HepG2 (cell line): ENCODE measurements at regions not wholly inside any gene's neighbourhood (a gene's known extent, or its start where the extent isn't known, plus 50 kb on each side); places are given as distances from the start of the nearest gene placed in this dataset.

ENCODE experiments used
- ATAC-seq: fragments of 200-7000 bp; cut with Tn5 transposase; 3 replicates; pipeline ENCODE4 v1.9.1; 2020; ENCODE audit warnings: mild to moderate bottlenecking, moderate library complexity
- BruUV-seq: library from RNA; stranded (reverse); fragments of 400-500 nt; replicated peaks from 2 replicates; lab custom pipeline; 2021; lab: Mats Ljungman, UMichigan
- CTCF ChIA-PET: fragments of 300-600 bp; formaldehyde crosslinking; extraction: SDS; loops from one replicate; lab custom pipeline; 2021; ENCODE audit warnings: low total read pairs, inconsistent platforms, low intra/inter-chr PET ratio; lab: Yijun Ruan, JAX
- POLR2A ChIA-PET: fragments of 350-600 bp; sonication (Branson Sonifier 250); formaldehyde crosslinking; loops from one replicate; lab custom pipeline; 2020; ENCODE audit warnings: antibody characterized with exemption, inconsistent platforms; lab: Yijun Ruan, JAX
- DNase-seq: peaks from one replicate; pipeline ENCODE4 v3.0.0-alpha.2; 2015; ENCODE audit warnings: low spot score
- FAIRE-seq: peaks from 3 replicates; lab custom pipeline; 2011; peaks lifted over from hg19 to GRCh38; lab: Jason Lieb, UNC
- H2AFZ ChIP-seq: one replicate; pipeline ENCODE4 v1.6.1; 2011; ENCODE audit warnings: low read length, inconsistent platforms
- H3K27ac ChIP-seq: fragments of 300-600 bp; 3 replicates; pipeline ENCODE4 v1.8.0; 2011; ENCODE audit warnings: mixed run types, mild to moderate bottlenecking, mixed read lengths, low read length, inconsistent platforms; ENCODE audit not compliant: insufficient read depth; ENCODE audit errors: extremely low read length
- H3K27me3 ChIP-seq, 2 experiments: fragments of 200-600 bp in 1 of 2; 2 replicates in 1 of 2; 3 replicates in 1 of 2; pipeline versions ENCODE4 v1.6.0 to v1.8.0; 2011; ENCODE audit warnings: low read length in 2 of 2, mild to moderate bottlenecking in 2 of 2, moderate library complexity in 2 of 2, inconsistent platforms in 1 of 2; ENCODE audit not compliant: insufficient read depth in 2 of 2, control insufficient read depth in 1 of 2
- H3K36me3 ChIP-seq, 2 experiments: fragments of 200-600 bp in 1 of 2; replicated peaks in 1 of 2; 2 replicates in 1 of 2; 3 replicates in 1 of 2; pipeline versions ENCODE4 v1.5.1 to v1.8.0; 2011; ENCODE audit warnings: low read length in 2 of 2, inconsistent platforms in 1 of 2; ENCODE audit not compliant: insufficient read depth in 2 of 2, control insufficient read depth in 1 of 2
- H3K4me1 ChIP-seq: 2 replicates; pipeline ENCODE4 v1.5.1; 2012; ENCODE audit warnings: low read length, inconsistent platforms; ENCODE audit not compliant: insufficient read depth
- H3K4me2 ChIP-seq: 2 replicates; pipeline ENCODE4 v1.6.0; 2011; ENCODE audit warnings: low read depth, low read length, inconsistent platforms
- H3K4me3 ChIP-seq, 3 experiments: fragments of 200-600 bp in 1 of 3; sonication (generic), shearing (Covaris generic) in 1 of 3; replicated peaks in 1 of 3; 2 replicates each; pipeline ENCODE4 v1.5.1; 2011 to 2016; ENCODE audit warnings: low read length in 3 of 3, inconsistent platforms in 2 of 3, low read depth in 2 of 3, mild to moderate bottlenecking in 2 of 3, control low read depth in 1 of 3, mixed read lengths in 1 of 3; ENCODE audit not compliant: insufficient read depth in 1 of 3
- H3K79me2 ChIP-seq: one replicate; pipeline ENCODE4 v1.6.1; 2011; ENCODE audit warnings: low read length, inconsistent platforms; ENCODE audit not compliant: insufficient read depth
- H3K9ac ChIP-seq: 2 replicates; pipeline ENCODE4 v1.6.0; 2011; ENCODE audit warnings: mild to moderate bottlenecking, low read depth, low read length, inconsistent platforms; ENCODE audit not compliant: insufficient read depth
- H3K9me3 ChIP-seq: 2 replicates; pipeline ENCODE4 v1.5.1; 2012; ENCODE audit warnings: mild to moderate bottlenecking, low read length
- H4K20me1 ChIP-seq: 2 replicates; pipeline ENCODE4 v1.6.0; 2011; ENCODE audit warnings: inconsistent platforms, mild to moderate bottlenecking, low read length, moderate library complexity; ENCODE audit not compliant: insufficient read depth
- HNRNPUL1 ChIP-seq: fragments of 200-400 bp; formaldehyde crosslinking; IDR thresholded peaks from 2 replicates; pipeline ENCODE4 v1.6.1; 2017; ENCODE audit warnings: low read depth, mild to moderate bottlenecking, low read length, moderate library complexity
- PAWR ChIP-seq: sonication (generic); formaldehyde crosslinking; IDR thresholded peaks from 2 replicates; pipeline ENCODE4 v1.4.0; 2020; ENCODE audit warnings: missing genetic modification reagents, mild to moderate bottlenecking, borderline replicate concordance
- REST ChIP-seq, 2 experiments: IDR thresholded peaks; 2 replicates each; pipeline ENCODE4 v1.6.1; 2011 to 2012; ENCODE audit warnings: low read length in 2 of 2, borderline replicate concordance in 1 of 2, low read depth in 1 of 2, mild to moderate bottlenecking in 1 of 2, moderate library complexity in 1 of 2
- SRSF9 ChIP-seq: fragments of 200-400 bp; formaldehyde crosslinking; IDR thresholded peaks from 2 replicates; pipeline ENCODE4 v1.6.1; 2018; ENCODE audit warnings: borderline replicate concordance, mild to moderate bottlenecking, low read depth, low read length; ENCODE audit not compliant: insufficient read depth, poor library complexity, severe bottlenecking
- ZBTB42 ChIP-seq: sonication (generic); formaldehyde crosslinking; IDR thresholded peaks from 2 replicates; pipeline ENCODE4 v1.5.0; 2020; ENCODE audit warnings: mild to moderate bottlenecking, missing genetic modification reagents
- ZBTB7B ChIP-seq: sonication (generic); formaldehyde crosslinking; IDR thresholded peaks from 2 replicates; pipeline ENCODE4 v1.4.0; 2020; ENCODE audit warnings: missing genetic modification reagents
- ZMYM3 ChIP-seq: sonication (generic); formaldehyde crosslinking; IDR thresholded peaks from 2 replicates; pipeline ENCODE4 v1.5.1; 2020; ENCODE audit warnings: mild to moderate bottlenecking, missing genetic modification reagents
- ZNF572 ChIP-seq: sonication (generic); formaldehyde crosslinking; IDR thresholded peaks from 2 replicates; pipeline ENCODE4 v1.5.1; 2020; ENCODE audit warnings: mild to moderate bottlenecking, missing genetic modification reagents
- ZNF660 ChIP-seq: sonication (generic); formaldehyde crosslinking; IDR thresholded peaks from 2 replicates; pipeline ENCODE4 v1.5.1; 2020; ENCODE audit warnings: mild to moderate bottlenecking, low read depth, missing genetic modification reagents, borderline replicate concordance
- ZNF782 ChIP-seq: sonication (generic); formaldehyde crosslinking; IDR thresholded peaks from 2 replicates; pipeline ENCODE4 v1.4.0; 2020; ENCODE audit warnings: missing genetic modification reagents, mild to moderate bottlenecking, borderline replicate concordance
- WGBS: methylation state at CpG from one replicate; pipeline ENCODE4 v1.1.6; 2017; ENCODE audit warnings: low lambda C conversion rate; 5-methylcytosine and 5-hydroxymethylcytosine counted together
- in situ Hi-C: cut with HindIII; loops from 2 replicates; pipeline ENCODE4 v1.10.0; 2017; ENCODE audit warnings: low pct_unique_long_range_greater_than_20kb; ENCODE audit not compliant: extremely low pct_ligation_motif_present
- intact Hi-C: fragments of 100-400 bp; cut with micrococcal nuclease; formaldehyde crosslinking; loops from one replicate; pipeline ENCODE4 v1.10.0; 2022; ENCODE audit not compliant: unreplicated experiment
- TF ChIP-seq, protein P1 (sequence below): sonication (generic); formaldehyde crosslinking; IDR thresholded peaks from 2 replicates; pipeline ENCODE4 v1.5.0; 2020; ENCODE audit warnings: missing genetic modification reagents
- TF ChIP-seq, protein P2 (sequence below): sonication (generic); formaldehyde crosslinking; IDR thresholded peaks from 2 replicates; pipeline ENCODE4 v1.8.0; 2022; ENCODE audit warnings: mild to moderate bottlenecking, missing genetic modification reagents, moderate library complexity

- peaks cover 6% of the 10 kb centered on the region; the same call in 1 of the 2 replicates for H3K4me1 ChIP-seq
- no peaks in the 10 kb centered on the region for H3K9me3 ChIP-seq
- intact Hi-C loops (loop anchor here (5.0 to 10.0 kb wide), 3 partner anchors 367 to 834 kb away; partner anchors contain the start of gene EFNB2), in situ Hi-C loops (no loop called here)
- no peak overlapping the region for H2AFZ ChIP-seq
- H3K4me3 ChIP-seq = no peak overlapping the region
- BruUV-seq = no TSS peak
- H3K4me2 ChIP-seq = no peak overlapping the region
- no peaks in the 10 kb centered on the region for H3K36me3 ChIP-seq
- no peaks in the 10 kb centered on the region for H4K20me1 ChIP-seq
- H3K27me3 ChIP-seq = peaks cover 0 to 6% of the 10 kb centered on the region in 2 experiments; a peak in 2 of 5 replicates
- ATAC-seq = no peak
- no peak overlapping the region for H3K27ac ChIP-seq
- WGBS = 41% methylated on average over 7 of the region's 7 CpGs
- ChIA-PET CTCF (interaction anchor here (1.0 kb wide), 1 partner anchor 1508 kb away, joined by 3 read pairs; no protein-coding TSS in a partner anchor), POLR2A (no interaction called here)
- no peak for DNase-seq
- no peak for TF ChIP-seq ZBTB42 (CRISPR knock-in tag)
- no peak for TF ChIP-seq ZNF572
- TF ChIP-seq ZNF782 (CRISPR knock-in tag) = no peak
- TF ChIP-seq ZNF660 (CRISPR knock-in tag) = no peak
- TF ChIP-seq, protein P1, sequence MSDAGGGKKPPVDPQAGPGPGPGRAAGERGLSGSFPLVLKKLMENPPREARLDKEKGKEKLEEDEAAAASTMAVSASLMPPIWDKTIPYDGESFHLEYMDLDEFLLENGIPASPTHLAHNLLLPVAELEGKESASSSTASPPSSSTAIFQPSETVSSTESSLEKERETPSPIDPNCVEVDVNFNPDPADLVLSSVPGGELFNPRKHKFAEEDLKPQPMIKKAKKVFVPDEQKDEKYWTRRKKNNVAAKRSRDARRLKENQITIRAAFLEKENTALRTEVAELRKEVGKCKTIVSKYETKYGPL (CRISPR knock-in tag) = no peak
- no peak for TF ChIP-seq HNRNPUL1
- H3K79me2 ChIP-seq = no peaks in the 10 kb centered on the region
- no peak for FAIRE-seq
- no peak overlapping the region for H3K9ac ChIP-seq
These were observed 351.2 kb upstream of the ARGLU1 start for GRCh38 chr13:106919133-106919532.

GRCh38 chr13:106918557-106918860, 350.6 kb upstream of the ARGLU1 start:
- Histone ChIP-seq H3K27ac (no peak overlapping the region), H3K79me2 (no peaks in the 10 kb centered on the region), H2AFZ (no peak overlapping the region), H3K4me2 (no peak overlapping the region), H3K9me3 (no peaks in the 10 kb centered on the region), H3K4me3 (no peak overlapping the region), H4K20me1 (no peaks in the 10 kb centered on the region), H3K9ac (no peak overlapping the region), H3K4me1 (peaks cover 6% of the 10 kb centered on the region; the same call in 1 of the 2 replicates), H3K36me3 (no peaks in the 10 kb centered on the region), H3K27me3 (peaks cover 0 to 6% of the 10 kb centered on the region in 2 experiments; a peak in 2 of 5 replicates)
- ChIA-PET CTCF (interaction anchor here (1.0 kb wide), 1 partner anchor 1508 kb away, joined by 3 read pairs; no protein-coding TSS in a partner anchor), POLR2A (no interaction called here)
- no peak for DNase-seq
- ATAC-seq = no peak
- in situ Hi-C loops (no loop called here), intact Hi-C loops (loop anchor here (1.0 to 10.0 kb wide), 4 partner anchors 206 to 834 kb away; partner anchors contain the start of gene EFNB2)
- FAIRE-seq = no peak
- 62% methylated on average over 3 of the region's 3 CpGs for whole genome bisulfite sequencing
- no TSS peak for BruUV-seq
- TF ChIP-seq, protein P2, sequence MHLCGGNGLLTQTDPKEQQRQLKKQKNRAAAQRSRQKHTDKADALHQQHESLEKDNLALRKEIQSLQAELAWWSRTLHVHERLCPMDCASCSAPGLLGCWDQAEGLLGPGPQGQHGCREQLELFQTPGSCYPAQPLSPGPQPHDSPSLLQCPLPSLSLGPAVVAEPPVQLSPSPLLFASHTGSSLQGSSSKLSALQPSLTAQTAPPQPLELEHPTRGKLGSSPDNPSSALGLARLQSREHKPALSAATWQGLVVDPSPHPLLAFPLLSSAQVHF (CRISPR knock-in tag) = no peak
- TF ChIP-seq PAWR (CRISPR knock-in tag) (no peak), ZBTB7B (CRISPR knock-in tag) (no peak), REST (IDR thresholded peaks at IDR 0.05; ENCODE audit: borderline replicate concordance in 1 of 2, low read depth in 1 of 2, low read length in 2 of 2) (no peak), SRSF9 (no peak), ZMYM3 (CRISPR knock-in tag) (no peak)
